ENCODE measurements at regions not wholly inside any gene's neighbourhood (a gene's known extent, or its start where the extent isn't known, plus 50 kb on each side); places are given as distances from the start of the nearest gene placed in this dataset.

DNA sequence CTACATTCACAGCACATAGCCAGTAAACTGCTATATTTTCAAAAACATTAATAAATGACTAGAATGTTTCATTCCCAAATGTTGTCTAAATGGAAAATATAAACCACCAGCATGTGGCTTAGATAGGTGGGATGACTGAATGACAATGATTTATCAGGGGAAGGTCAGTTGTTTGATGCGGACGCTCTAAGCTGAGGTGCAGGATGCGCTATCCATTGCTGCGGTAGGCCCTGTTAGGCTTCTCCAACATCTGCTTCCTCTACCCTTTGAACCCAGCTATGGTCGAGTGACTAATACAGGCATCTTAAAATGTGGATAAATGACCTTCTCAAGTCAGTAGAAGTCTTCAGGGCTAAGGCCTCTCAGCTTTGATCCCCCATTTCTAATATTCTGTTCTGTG lies 584.2 kb downstream of the CMPK2 start:
- no TSS peak for BruUV-seq (replicated peaks)
- 53% methylated on average over 5 of the region's 5 CpGs for WGBS (ENCODE audit: low lambda C conversion rate)
- intact Hi-C loops (cut with micrococcal nuclease; ENCODE audit: unreplicated experiment), result no loop called here

More for the DNA sequence above, 584.2 kb downstream of the CMPK2 start:
- H3K9ac ChIP-seq (ENCODE audit: insufficient read depth, low read depth, low read length), result no peak overlapping the region
- ChIA-PET CTCF (ENCODE audit: low intra/inter-chr PET ratio, low total read pairs) (no interaction called here), POLR2A (no interaction called here)
- H3K4me3 ChIP-seq (replicated peaks in 1 of 3; ENCODE audit: insufficient read depth in 1 of 3, low read depth in 2 of 3, low read length in 3 of 3), result no peak overlapping the region
- TF ChIP-seq ZNF572 (CRISPR knock-in tag; IDR thresholded peaks at IDR 0.05), result no peak
- TF ChIP-seq ZNF33B (CRISPR knock-in tag; IDR thresholded peaks at IDR 0.05), result no peak
- TF ChIP-seq, protein P1, sequence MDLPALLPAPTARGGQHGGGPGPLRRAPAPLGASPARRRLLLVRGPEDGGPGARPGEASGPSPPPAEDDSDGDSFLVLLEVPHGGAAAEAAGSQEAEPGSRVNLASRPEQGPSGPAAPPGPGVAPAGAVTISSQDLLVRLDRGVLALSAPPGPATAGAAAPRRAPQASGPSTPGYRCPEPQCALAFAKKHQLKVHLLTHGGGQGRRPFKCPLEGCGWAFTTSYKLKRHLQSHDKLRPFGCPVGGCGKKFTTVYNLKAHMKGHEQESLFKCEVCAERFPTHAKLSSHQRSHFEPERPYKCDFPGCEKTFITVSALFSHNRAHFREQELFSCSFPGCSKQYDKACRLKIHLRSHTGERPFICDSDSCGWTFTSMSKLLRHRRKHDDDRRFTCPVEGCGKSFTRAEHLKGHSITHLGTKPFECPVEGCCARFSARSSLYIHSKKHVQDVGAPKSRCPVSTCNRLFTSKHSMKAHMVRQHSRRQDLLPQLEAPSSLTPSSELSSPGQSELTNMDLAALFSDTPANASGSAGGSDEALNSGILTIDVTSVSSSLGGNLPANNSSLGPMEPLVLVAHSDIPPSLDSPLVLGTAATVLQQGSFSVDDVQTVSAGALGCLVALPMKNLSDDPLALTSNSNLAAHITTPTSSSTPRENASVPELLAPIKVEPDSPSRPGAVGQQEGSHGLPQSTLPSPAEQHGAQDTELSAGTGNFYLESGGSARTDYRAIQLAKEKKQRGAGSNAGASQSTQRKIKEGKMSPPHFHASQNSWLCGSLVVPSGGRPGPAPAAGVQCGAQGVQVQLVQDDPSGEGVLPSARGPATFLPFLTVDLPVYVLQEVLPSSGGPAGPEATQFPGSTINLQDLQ (CRISPR knock-in tag; IDR thresholded peaks at IDR 0.05), result no peak
- no peak for TF ChIP-seq ZNF737 (CRISPR knock-in tag; IDR thresholded peaks at IDR 0.05; ENCODE audit: borderline replicate concordance)
- no peak for TF ChIP-seq ZNF530 (CRISPR knock-in tag; IDR thresholded peaks at IDR 0.05; ENCODE audit: low read depth)
- TF ChIP-seq, protein P2, sequence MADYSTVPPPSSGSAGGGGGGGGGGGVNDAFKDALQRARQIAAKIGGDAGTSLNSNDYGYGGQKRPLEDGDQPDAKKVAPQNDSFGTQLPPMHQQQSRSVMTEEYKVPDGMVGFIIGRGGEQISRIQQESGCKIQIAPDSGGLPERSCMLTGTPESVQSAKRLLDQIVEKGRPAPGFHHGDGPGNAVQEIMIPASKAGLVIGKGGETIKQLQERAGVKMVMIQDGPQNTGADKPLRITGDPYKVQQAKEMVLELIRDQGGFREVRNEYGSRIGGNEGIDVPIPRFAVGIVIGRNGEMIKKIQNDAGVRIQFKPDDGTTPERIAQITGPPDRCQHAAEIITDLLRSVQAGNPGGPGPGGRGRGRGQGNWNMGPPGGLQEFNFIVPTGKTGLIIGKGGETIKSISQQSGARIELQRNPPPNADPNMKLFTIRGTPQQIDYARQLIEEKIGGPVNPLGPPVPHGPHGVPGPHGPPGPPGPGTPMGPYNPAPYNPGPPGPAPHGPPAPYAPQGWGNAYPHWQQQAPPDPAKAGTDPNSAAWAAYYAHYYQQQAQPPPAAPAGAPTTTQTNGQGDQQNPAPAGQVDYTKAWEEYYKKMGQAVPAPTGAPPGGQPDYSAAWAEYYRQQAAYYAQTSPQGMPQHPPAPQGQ (CRISPR knock-in tag; IDR thresholded peaks at IDR 0.05; ENCODE audit: borderline replicate concordance), result no peak
- no peak for TF ChIP-seq ARNT (IDR thresholded peaks at IDR 0.05)
- no peak for TF ChIP-seq ZNF136 (CRISPR knock-in tag; IDR thresholded peaks at IDR 0.05; ENCODE audit: low read depth)
- TF ChIP-seq, protein P3, sequence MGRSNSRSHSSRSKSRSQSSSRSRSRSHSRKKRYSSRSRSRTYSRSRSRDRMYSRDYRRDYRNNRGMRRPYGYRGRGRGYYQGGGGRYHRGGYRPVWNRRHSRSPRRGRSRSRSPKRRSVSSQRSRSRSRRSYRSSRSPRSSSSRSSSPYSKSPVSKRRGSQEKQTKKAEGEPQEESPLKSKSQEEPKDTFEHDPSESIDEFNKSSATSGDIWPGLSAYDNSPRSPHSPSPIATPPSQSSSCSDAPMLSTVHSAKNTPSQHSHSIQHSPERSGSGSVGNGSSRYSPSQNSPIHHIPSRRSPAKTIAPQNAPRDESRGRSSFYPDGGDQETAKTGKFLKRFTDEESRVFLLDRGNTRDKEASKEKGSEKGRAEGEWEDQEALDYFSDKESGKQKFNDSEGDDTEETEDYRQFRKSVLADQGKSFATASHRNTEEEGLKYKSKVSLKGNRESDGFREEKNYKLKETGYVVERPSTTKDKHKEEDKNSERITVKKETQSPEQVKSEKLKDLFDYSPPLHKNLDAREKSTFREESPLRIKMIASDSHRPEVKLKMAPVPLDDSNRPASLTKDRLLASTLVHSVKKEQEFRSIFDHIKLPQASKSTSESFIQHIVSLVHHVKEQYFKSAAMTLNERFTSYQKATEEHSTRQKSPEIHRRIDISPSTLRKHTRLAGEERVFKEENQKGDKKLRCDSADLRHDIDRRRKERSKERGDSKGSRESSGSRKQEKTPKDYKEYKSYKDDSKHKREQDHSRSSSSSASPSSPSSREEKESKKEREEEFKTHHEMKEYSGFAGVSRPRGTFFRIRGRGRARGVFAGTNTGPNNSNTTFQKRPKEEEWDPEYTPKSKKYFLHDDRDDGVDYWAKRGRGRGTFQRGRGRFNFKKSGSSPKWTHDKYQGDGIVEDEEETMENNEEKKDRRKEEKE (IDR thresholded peaks at IDR 0.05), result no peak
- no peak for TF ChIP-seq CC2D1A (CRISPR knock-in tag; IDR thresholded peaks at IDR 0.05)
- no peak for TF ChIP-seq SAP130 (CRISPR knock-in tag; IDR thresholded peaks at IDR 0.05; ENCODE audit: low read depth)
- TF ChIP-seq HOXD1 (CRISPR knock-in tag; IDR thresholded peaks at IDR 0.05), result no peak
- TF ChIP-seq, protein P4, sequence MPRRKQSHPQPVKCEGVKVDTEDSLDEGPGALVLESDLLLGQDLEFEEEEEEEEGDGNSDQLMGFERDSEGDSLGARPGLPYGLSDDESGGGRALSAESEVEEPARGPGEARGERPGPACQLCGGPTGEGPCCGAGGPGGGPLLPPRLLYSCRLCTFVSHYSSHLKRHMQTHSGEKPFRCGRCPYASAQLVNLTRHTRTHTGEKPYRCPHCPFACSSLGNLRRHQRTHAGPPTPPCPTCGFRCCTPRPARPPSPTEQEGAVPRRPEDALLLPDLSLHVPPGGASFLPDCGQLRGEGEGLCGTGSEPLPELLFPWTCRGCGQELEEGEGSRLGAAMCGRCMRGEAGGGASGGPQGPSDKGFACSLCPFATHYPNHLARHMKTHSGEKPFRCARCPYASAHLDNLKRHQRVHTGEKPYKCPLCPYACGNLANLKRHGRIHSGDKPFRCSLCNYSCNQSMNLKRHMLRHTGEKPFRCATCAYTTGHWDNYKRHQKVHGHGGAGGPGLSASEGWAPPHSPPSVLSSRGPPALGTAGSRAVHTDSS (CRISPR knock-in tag; conservative IDR thresholded peaks at IDR 0.05), result no peak
- TF ChIP-seq RBAK (CRISPR knock-in tag; IDR thresholded peaks at IDR 0.05), result no peak
- no peak for TF ChIP-seq ZNF550 (CRISPR knock-in tag; IDR thresholded peaks at IDR 0.05; ENCODE audit: borderline replicate concordance)
- no peak for TF ChIP-seq ATM (IDR thresholded peaks at IDR 0.05; ENCODE audit: borderline replicate concordance)
- no peak for TF ChIP-seq ZNF605 (CRISPR knock-in tag; IDR thresholded peaks at IDR 0.05)
- FAIRE-seq (no peak), DNase-seq (ENCODE audit: low spot score) (no peak), ATAC-seq (no peak)
- H3K36me3 ChIP-seq (replicated peaks in 1 of 2; ENCODE audit: control insufficient read depth in 1 of 2, insufficient read depth in 2 of 2, low read length in 2 of 2), result no peaks in the 10 kb centered on the region
- no peak overlapping the region for H2AFZ ChIP-seq (ENCODE audit: low read length)
- H3K79me2 ChIP-seq (ENCODE audit: insufficient read depth, low read length), result no peaks in the 10 kb centered on the region
- H3K27ac ChIP-seq (ENCODE audit: extremely low read length, insufficient read depth, low read length), result no peak overlapping the region
- H3K27me3 ChIP-seq (ENCODE audit: control insufficient read depth in 1 of 2, insufficient read depth in 2 of 2, low read length in 2 of 2), result no peaks in the 10 kb centered on the region
- H3K9me3 ChIP-seq (ENCODE audit: low read length), result peaks cover 57% of the 10 kb centered on the region
- no peak overlapping the region for H3K4me2 ChIP-seq (ENCODE audit: low read depth, low read length)
- in situ Hi-C loops (cut with HindIII; ENCODE audit: extremely low pct_ligation_motif_present, low pct_unique_long_range_greater_than_20kb), result no loop called here
- H3K4me1 ChIP-seq (ENCODE audit: insufficient read depth, low read length), result no peaks in the 10 kb centered on the region
- H4K20me1 ChIP-seq (ENCODE audit: insufficient read depth, low read length), result no peaks in the 10 kb centered on the region

Measured in HepG2 (cell line).